ENCODE measurements at regions not wholly inside any gene's neighbourhood (a gene's known extent, or its start where the extent isn't known, plus 50 kb on each side); places are given as distances from the start of the nearest gene placed in this dataset.

DNA sequence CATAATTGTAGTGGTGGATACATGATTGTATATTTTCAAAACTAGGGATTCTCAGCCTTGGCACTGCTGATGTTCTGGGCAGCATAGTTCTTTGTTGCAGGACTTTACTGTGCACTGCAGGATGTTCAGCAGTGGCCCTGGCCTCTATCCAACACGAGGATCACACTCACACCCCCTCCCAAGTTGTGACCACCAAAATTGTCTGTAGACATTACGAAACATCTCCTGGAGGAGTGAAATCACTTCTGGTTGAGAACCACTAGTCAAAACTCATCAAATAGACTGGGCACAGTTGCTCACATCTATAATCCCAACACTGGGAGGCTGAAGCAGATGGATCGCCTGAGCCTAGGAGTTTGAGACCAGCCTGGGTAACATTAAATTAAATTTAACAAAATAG lies 123.1 kb upstream of the CDYL start:
- TF ChIP-seq EGR1 (IDR thresholded peaks at IDR 0.05) (no peak), CEBPB (IDR thresholded peaks at IDR 0.05) (no peak), USF1 (IDR thresholded peaks at IDR 0.05) (no peak), MAX (IDR thresholded peaks at IDR 0.05) (no peak)

- no peak for TF ChIP-seq RAD21 (IDR thresholded peaks at IDR 0.05; ENCODE audit: low read depth)
- no peak for TF ChIP-seq EGR1 (IDR thresholded peaks at IDR 0.05)
- no peak for TF ChIP-seq REST (IDR thresholded peaks at IDR 0.05; ENCODE audit: low read depth)
- TF ChIP-seq YY1 (IDR thresholded peaks at IDR 0.05; ENCODE audit: low read depth), result no peak
- no peak for TF ChIP-seq TEAD4 (IDR thresholded peaks at IDR 0.05)
- no peak for TF ChIP-seq MAX (IDR thresholded peaks at IDR 0.05)
- TF ChIP-seq EP300 (IDR thresholded peaks at IDR 0.05; ENCODE audit: borderline replicate concordance), result no peak
- no peak for TF ChIP-seq TAF1 (IDR thresholded peaks at IDR 0.05; ENCODE audit: low read depth)
- no peak for TF ChIP-seq CEBPB (IDR thresholded peaks at IDR 0.05)
- no peak for TF ChIP-seq NFIC (IDR thresholded peaks at IDR 0.05)
- TF ChIP-seq ZBTB7A (IDR thresholded peaks at IDR 0.05; ENCODE audit: low read depth), result no peak
- no peak for TF ChIP-seq USF1 (IDR thresholded peaks at IDR 0.05)
- TF ChIP-seq FOXM1 (IDR thresholded peaks at IDR 0.05; ENCODE audit: borderline replicate concordance, low read depth), result no peak
These were observed 124.3 kb upstream of the CDYL start for GRCh38 chr6:4651831-4652467.

DNA sequence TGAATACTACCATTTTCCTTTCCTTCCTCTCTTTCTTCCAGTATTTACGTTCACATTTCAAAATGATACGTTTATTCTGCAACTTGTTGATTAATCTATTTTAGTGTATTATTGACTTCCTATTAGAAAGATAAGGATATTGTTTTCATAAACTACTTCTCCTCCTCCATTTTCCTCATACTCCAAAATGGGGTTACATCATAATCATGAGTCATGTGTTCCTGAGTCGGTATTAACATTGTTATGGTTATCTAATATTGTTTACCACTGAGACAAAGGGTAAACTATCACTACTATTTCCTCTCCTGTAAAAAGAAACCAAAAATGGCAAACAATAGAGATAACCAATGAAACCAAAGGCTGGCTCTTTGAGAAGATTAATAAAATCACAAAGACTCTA lies 126.5 kb upstream of the CDYL start:
- TF ChIP-seq RAD21 (IDR thresholded peaks at IDR 0.05; ENCODE audit: low read depth), result no peak
- no peak for TF ChIP-seq YY1 (IDR thresholded peaks at IDR 0.05; ENCODE audit: low read depth)

GRCh38 chr6:4647414-4648365 lies 128.5 kb upstream of the CDYL start:
- peak; percentile 31; the same call in 1 of the 2 replicates for TF ChIP-seq NFIC (IDR thresholded peaks at IDR 0.05)
- peak; percentile 99 for TF ChIP-seq MAX (IDR thresholded peaks at IDR 0.05)
- TF ChIP-seq EP300 (IDR thresholded peaks at IDR 0.05; ENCODE audit: borderline replicate concordance), result peak; percentile 41; the same call in 1 of the 2 replicates
- no peak for TF ChIP-seq REST (IDR thresholded peaks at IDR 0.05; ENCODE audit: low read depth)
- 0 out of 2 replicates have a peak, but pooled peaks have one; percentile 32 for TF ChIP-seq TAF1 (IDR thresholded peaks at IDR 0.05; ENCODE audit: low read depth)
- TF ChIP-seq RAD21 (IDR thresholded peaks at IDR 0.05; ENCODE audit: low read depth), result peak; percentile 12; the same call in 1 of the 2 replicates
- 0 out of 2 replicates have a peak, but pooled peaks have one; percentile 33 for TF ChIP-seq ZBTB7A (IDR thresholded peaks at IDR 0.05; ENCODE audit: low read depth)
- TF ChIP-seq EGR1 (IDR thresholded peaks at IDR 0.05), result no peak
- TF ChIP-seq FOXM1 (IDR thresholded peaks at IDR 0.05; ENCODE audit: borderline replicate concordance, low read depth), result no peak
- TF ChIP-seq TCF12 (IDR thresholded peaks at IDR 0.05; ENCODE audit: low read depth), result peak; percentile 61

- TF ChIP-seq REST (IDR thresholded peaks at IDR 0.05; ENCODE audit: low read depth), result no peak
- TF ChIP-seq FOXM1 (IDR thresholded peaks at IDR 0.05; ENCODE audit: borderline replicate concordance, low read depth), result no peak
- TF ChIP-seq CEBPB (IDR thresholded peaks at IDR 0.05), result no peak
- no peak for TF ChIP-seq EP300 (IDR thresholded peaks at IDR 0.05; ENCODE audit: borderline replicate concordance)
- no peak for TF ChIP-seq EGR1 (IDR thresholded peaks at IDR 0.05)
- no peak for TF ChIP-seq USF1 (IDR thresholded peaks at IDR 0.05)
- no peak for TF ChIP-seq ZBTB7A (IDR thresholded peaks at IDR 0.05; ENCODE audit: low read depth)
- no peak for TF ChIP-seq YY1 (IDR thresholded peaks at IDR 0.05; ENCODE audit: low read depth)
These were observed 130.4 kb upstream of the CDYL start for GRCh38 chr6:4645713-4646360.
